Upper lobe of left lung (tissue), 4 donors: ENCODE measurements at regions not wholly inside any gene's neighbourhood (a gene's known extent, or its start where the extent isn't known, plus 50 kb on each side); places are given as distances from the start of the nearest gene placed in this dataset.

Experiments
- CTCF ChIP-seq, 6 experiments: fragments of 450-650 bp in 4 of 6; fragments of 200-600 bp in 2 of 6; sonication (generic) in 2 of 6; IDR thresholded peaks; one replicate each; pipeline ENCODE4 v1.5.1; 2016 to 2019; ENCODE audit warnings: antibody characterized with exemption in 6 of 6
- POLR2A ChIP-seq, 4 donors: fragments of 450-650 bp; IDR thresholded peaks; one replicate each; pipeline ENCODE4 v1.5.1; 2016 to 2017; ENCODE audit warnings: antibody characterized with exemption in 4 of 4, mild to moderate bottlenecking in 2 of 4
- POLR2AphosphoS5 ChIP-seq, 2 donors: sonication (generic); formaldehyde crosslinking; IDR thresholded peaks; one replicate each; pipeline ENCODE4 v1.5.1; 2017; ENCODE audit warnings: antibody characterized with exemption in 2 of 2

GRCh38 chr2:42909966-42910365, 117.6 kb upstream of the HAAO start:
- TF ChIP-seq POLR2AphosphoS5 (IDR thresholded peaks at IDR 0.05) = no peak
- TF ChIP-seq CTCF (IDR thresholded peaks at IDR 0.05) = no peak
- no peak for TF ChIP-seq POLR2A (IDR thresholded peaks at IDR 0.05)
